Panc1 (cell line): ENCODE measurements at regions not wholly inside any gene's neighbourhood (a gene's known extent, or its start where the extent isn't known, plus 50 kb on each side); places are given as distances from the start of the nearest gene placed in this dataset.

ENCODE experiments used
- ATAC-seq: fragments of 200-7000 bp; cut with Tn5 transposase; 2 replicates; pipeline ENCODE4 v1.9.1; 2020; ENCODE audit warnings: mild to moderate bottlenecking, moderate library complexity
- BruUV-seq: library from RNA; stranded (reverse); fragments of 400-500 nt; replicated peaks from 2 replicates; lab custom pipeline; 2021; lab: Mats Ljungman, UMichigan
- CTCF ChIA-PET: fragments of 300-600 bp; sonication (Branson Sonifier 250); formaldehyde crosslinking; loops from one replicate; lab custom pipeline; 2022; ENCODE audit warnings: antibody characterized with exemption; lab: Charles Lee
- POLR2A ChIA-PET: fragments of 300-600 bp; sonication (Branson Sonifier 250); formaldehyde crosslinking; loops from one replicate; lab custom pipeline; 2022; ENCODE audit warnings: antibody characterized with exemption; lab: Charles Lee
- DNase-seq: peaks from one replicate; pipeline ENCODE4 v3.0.0-alpha.2; 2010; ENCODE audit warnings: low read depth, low spot score
- H3K27ac ChIP-seq: 2 replicates; pipeline ENCODE4 v1.5.1; 2011; ENCODE audit warnings: mild to moderate bottlenecking, low read length, inconsistent platforms
- H3K27me3 ChIP-seq: fragments of 200-500 bp; sonication (Bioruptor generic); 2 replicates; pipeline ENCODE4 v1.6.0; 2014; ENCODE audit warnings: low read length, inconsistent platforms; ENCODE audit not compliant: control insufficient read depth, insufficient read depth
- H3K36me3 ChIP-seq: fragments of 200-500 bp; sonication (Bioruptor generic); 2 replicates; pipeline ENCODE4 v1.5.1; 2014; ENCODE audit warnings: inconsistent platforms, mild to moderate bottlenecking, low read length, moderate library complexity; ENCODE audit not compliant: control insufficient read depth, insufficient read depth
- H3K4me1 ChIP-seq: 2 replicates; pipeline ENCODE4 v1.5.1; 2011; ENCODE audit warnings: inconsistent platforms, mild to moderate bottlenecking, low read length, moderate library complexity; ENCODE audit not compliant: control insufficient read depth, insufficient read depth
- H3K4me3 ChIP-seq, 2 experiments: 2 replicates each; pipeline ENCODE4 v1.5.1; 2011 to 2012; ENCODE audit warnings: low read depth in 2 of 2, low read length in 2 of 2, mild to moderate bottlenecking in 2 of 2, inconsistent platforms in 1 of 2, moderate library complexity in 1 of 2
- H3K9me3 ChIP-seq: fragments of 200-500 bp; sonication (Bioruptor generic); 2 replicates; pipeline ENCODE4 v1.5.1; 2014; ENCODE audit warnings: low read depth, mild to moderate bottlenecking, inconsistent platforms, low read length, moderate library complexity; ENCODE audit not compliant: control insufficient read depth, insufficient read depth
- CTCF ChIP-seq: fragments of 450-650 bp; IDR thresholded peaks from 2 replicates; pipeline ENCODE4 v1.5.1; 2017; ENCODE audit warnings: mild to moderate bottlenecking
- POLR2AphosphoS5 ChIP-seq: IDR thresholded peaks from 2 replicates; pipeline ENCODE4 v1.6.1; 2012; ENCODE audit warnings: mild to moderate bottlenecking, low read depth, low read length, moderate library complexity
- REST ChIP-seq, 2 experiments: IDR thresholded peaks; 2 replicates each; pipeline ENCODE4 v1.6.1; 2011 to 2012; ENCODE audit warnings: low read depth in 2 of 2, control low read depth in 1 of 2, low read length in 1 of 2, mild to moderate bottlenecking in 1 of 2, moderate library complexity in 1 of 2; ENCODE audit not compliant: insufficient read depth in 1 of 2
- SIN3A ChIP-seq: IDR thresholded peaks from 2 replicates; pipeline ENCODE4 v1.6.1; 2012; ENCODE audit warnings: low read depth, mild to moderate bottlenecking, low read length, moderate library complexity, borderline replicate concordance; ENCODE audit not compliant: insufficient read depth
- TCF7L2 ChIP-seq: IDR thresholded peaks from 2 replicates; pipeline ENCODE4 v1.6.1; 2011; ENCODE audit warnings: mild to moderate bottlenecking, low read depth, low read length, inconsistent platforms
- in situ Hi-C: cut with HindIII; loops from 2 replicates; pipeline ENCODE4 v1.10.0; 2016; ENCODE audit warnings: low sequenced_read_pairs, low pct_unique_long_range_greater_than_20kb
- intact Hi-C: fragments of 100-400 bp; cut with micrococcal nuclease; formaldehyde crosslinking; loops from one replicate; pipeline ENCODE4 v1.10.0; 2022; ENCODE audit not compliant: unreplicated experiment

GRCh38 chr13:71924931-71925330 lies 57.9 kb upstream of the DACH1 start:
- TF ChIP-seq SIN3A (no peak), POLR2AphosphoS5 (no peak), REST (IDR thresholded peaks at IDR 0.05; ENCODE audit: insufficient read depth in 1 of 2, low read depth in 2 of 2, low read length in 1 of 2) (no peak), TCF7L2 (no peak), CTCF (no peak)
- H3K4me1 ChIP-seq: no peaks in the 10 kb centered on the region
- in situ Hi-C loops (no loop called here), intact Hi-C loops (no loop called here)
- H3K27ac ChIP-seq: no peak overlapping the region
- DNase-seq (no peak), ATAC-seq (no peak)
- CTCF ChIA-PET: no interaction called here
- POLR2A ChIA-PET: no interaction called here
- no peaks in the 10 kb centered on the region for H3K27me3 ChIP-seq
- H3K36me3 ChIP-seq: no peaks in the 10 kb centered on the region
- no peak overlapping the region for H3K4me3 ChIP-seq
- no peaks in the 10 kb centered on the region for H3K9me3 ChIP-seq
- no TSS peak for BruUV-seq

GRCh38 chr13:71922194-71922593 lies 55.2 kb upstream of the DACH1 start:
- no peaks in the 10 kb centered on the region for H3K36me3 ChIP-seq
- ATAC-seq (no peak), DNase-seq (no peak)
- H3K27me3 ChIP-seq: no peaks in the 10 kb centered on the region
- TF ChIP-seq REST (IDR thresholded peaks at IDR 0.05; ENCODE audit: insufficient read depth in 1 of 2, low read depth in 2 of 2, low read length in 1 of 2): no peak
- no peak for TF ChIP-seq TCF7L2
- TF ChIP-seq CTCF: no peak
- TF ChIP-seq SIN3A: no peak
- TF ChIP-seq POLR2AphosphoS5: no peak
- intact Hi-C loops: no loop called here
- no peak overlapping the region for H3K27ac ChIP-seq
- CTCF ChIA-PET: no interaction called here
- no TSS peak for BruUV-seq
- H3K9me3 ChIP-seq: no peaks in the 10 kb centered on the region
- H3K4me3 ChIP-seq: no peak overlapping the region
- H3K4me1 ChIP-seq: no peaks in the 10 kb centered on the region
- in situ Hi-C loops: no loop called here
- POLR2A ChIA-PET: no interaction called here
